Activated CD4-positive, alpha-beta T cell treated with anti-CD3 and anti-CD28 coated beads, Interleukin-2, amount 10 ng/mL, durations not matched to agents 24 days and 14 days (primary cell): ENCODE measurements at regions not wholly inside any gene's neighbourhood (a gene's known extent, or its start where the extent isn't known, plus 50 kb on each side); places are given as distances from the start of the nearest gene placed in this dataset.

Experiments
- DNase-seq: peaks from one replicate; pipeline ENCODE4 v3.0.0; 2022
- H3K27ac Mint-ChIP-seq: one replicate; pipeline ENCODE4 v1.8.0; 2022; ENCODE audit warnings: mild to moderate bottlenecking, mixed read lengths
- H3K27me3 Mint-ChIP-seq: one replicate; pipeline ENCODE4 v1.8.0; 2022; ENCODE audit warnings: mixed read lengths
- H3K36me3 Mint-ChIP-seq: one replicate; pipeline ENCODE4 v1.8.0; 2022; ENCODE audit warnings: low read depth, mild to moderate bottlenecking, mixed read lengths
- H3K4me1 Mint-ChIP-seq: one replicate; pipeline ENCODE4 v1.8.0; 2021; ENCODE audit warnings: mixed read lengths
- H3K4me3 Mint-ChIP-seq: one replicate; pipeline ENCODE4 v1.8.0; 2022; ENCODE audit warnings: mild to moderate bottlenecking, moderate library complexity, mixed read lengths
- H3K9me3 Mint-ChIP-seq: one replicate; pipeline ENCODE4 v1.8.0; 2021; ENCODE audit warnings: mixed read lengths
- intact Hi-C: fragments of 100-400 bp; cut with micrococcal nuclease; formaldehyde crosslinking; loops from one replicate; pipeline ENCODE4 v1.15.1; 2023

- Mint-ChIP-seq H3K4me1 (no peaks in the 10 kb centered on the region), H3K4me3 (no peak overlapping the region), H3K9me3 (peaks cover 8% of the 10 kb centered on the region), H3K36me3 (no peaks in the 10 kb centered on the region), H3K27me3 (peaks cover 2% of the 10 kb centered on the region), H3K27ac (no peak overlapping the region)
- no peak for DNase-seq
- intact Hi-C loops = no loop called here
Observed at GRCh38 chr10:22770270-22770669, 55.9 kb upstream of the PIP4K2A start.

GRCh38 chr10:22767859-22768258 is 53.5 kb upstream of the PIP4K2A start:
- intact Hi-C loops = no loop called here
- Mint-ChIP-seq H3K36me3 (no peaks in the 10 kb centered on the region), H3K27me3 (peaks cover 5% of the 10 kb centered on the region), H3K9me3 (peaks cover 8% of the 10 kb centered on the region), H3K27ac (no peak overlapping the region), H3K4me3 (no peak overlapping the region), H3K4me1 (no peaks in the 10 kb centered on the region)
- no peak for DNase-seq

- Mint-ChIP-seq H3K4me1 (no peaks in the 10 kb centered on the region), H3K36me3 (no peaks in the 10 kb centered on the region), H3K27ac (no peak overlapping the region), H3K9me3 (peaks cover 6% of the 10 kb centered on the region), H3K27me3 (peaks cover 5% of the 10 kb centered on the region), H3K4me3 (no peak overlapping the region)
- intact Hi-C loops = no loop called here
- DNase-seq = no peak
Observed at GRCh38 chr10:22766693-22767092, 52.3 kb upstream of the PIP4K2A start.

GRCh38 chr10:22765660-22766547 is 51.5 kb upstream of the PIP4K2A start:
- Mint-ChIP-seq H3K36me3 (no peaks in the 10 kb centered on the region), H3K4me3 (no peak overlapping the region), H3K27ac (no peak overlapping the region), H3K27me3 (peaks cover 5% of the 10 kb centered on the region), H3K4me1 (no peaks in the 10 kb centered on the region), H3K9me3 (peaks cover 4% of the 10 kb centered on the region)
- DNase-seq = no peak
- intact Hi-C loops = no loop called here

GRCh38 chr10:22764639-22765038 is 50.3 kb upstream of the PIP4K2A start:
- Mint-ChIP-seq H3K27ac (no peak overlapping the region), H3K9me3 (no peaks in the 10 kb centered on the region), H3K36me3 (no peaks in the 10 kb centered on the region), H3K27me3 (peaks cover 5% of the 10 kb centered on the region), H3K4me1 (no peaks in the 10 kb centered on the region), H3K4me3 (no peak overlapping the region)
- intact Hi-C loops = no loop called here
- no peak for DNase-seq
